ENCODE measurements at regions not wholly inside any gene's neighbourhood (a gene's known extent, or its start where the extent isn't known, plus 50 kb on each side); places are given as distances from the start of the nearest gene placed in this dataset.
"Not testable (repeated sequence)": the region's sequence is repeated elsewhere in the genome, so short reads cannot be mapped to it uniquely, and the experiment has no call there.

DNA sequence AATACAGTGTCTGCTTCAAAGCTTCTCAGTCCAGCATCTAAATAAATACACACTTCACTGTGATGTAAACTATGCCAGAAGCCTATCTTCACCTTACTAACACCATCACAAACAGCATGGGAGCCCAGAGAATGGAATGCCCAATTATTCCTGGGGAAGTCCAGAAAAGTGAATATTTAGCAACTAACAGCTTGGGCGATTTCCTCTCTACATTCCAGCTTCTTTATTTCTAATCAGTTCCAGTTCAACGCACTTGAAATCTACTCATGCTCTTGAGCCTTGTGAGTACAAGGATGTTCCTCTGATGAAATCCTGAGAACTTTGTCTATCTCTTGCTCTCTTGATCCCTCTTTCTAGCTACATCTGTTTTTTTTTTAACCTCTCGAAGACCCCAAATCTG lies 100.4 kb upstream of the C9orf72 start:
- no peak for DNase-seq

DNA sequence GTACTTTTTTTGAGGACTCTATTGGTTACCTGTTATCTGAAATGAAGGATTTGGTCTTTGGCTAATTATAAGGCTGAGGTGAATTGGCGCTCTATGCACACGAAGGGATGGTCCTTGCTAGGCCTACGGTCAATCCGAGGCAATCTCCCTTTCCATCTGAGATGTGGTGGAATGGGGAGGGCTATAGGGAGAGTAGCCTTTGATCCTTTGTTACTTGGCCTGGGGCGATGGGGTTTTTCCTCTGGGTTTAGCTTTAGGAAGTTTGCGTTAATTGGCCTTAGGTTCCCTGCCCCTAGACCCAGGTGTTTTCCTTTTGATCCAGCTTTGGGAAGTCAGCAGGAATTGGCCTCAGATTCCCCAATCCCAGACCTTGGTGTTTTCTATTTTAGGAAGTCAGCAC lies 102.1 kb upstream of the C9orf72 start:
- no peak for DNase-seq

DNA sequence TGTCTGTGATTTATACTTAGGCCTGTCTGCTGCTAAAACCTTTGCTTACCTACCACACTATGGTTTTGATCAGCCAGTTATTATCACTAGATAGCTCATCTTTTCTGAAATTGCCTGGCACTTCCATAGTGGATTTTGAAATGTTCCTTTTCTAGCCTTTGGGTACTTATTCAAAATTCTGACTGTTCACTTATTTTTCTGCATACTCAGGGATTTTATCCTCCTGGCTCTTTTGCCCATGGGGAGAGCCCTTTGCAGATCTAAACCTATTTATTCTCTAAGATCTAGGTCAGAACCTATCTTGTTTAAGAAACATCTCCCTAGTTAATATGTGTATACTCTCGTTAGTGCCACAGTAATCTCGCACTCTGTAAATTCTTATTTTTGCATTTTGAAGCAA lies 103.5 kb upstream of the C9orf72 start:
- DNase-seq = no peak

DNA sequence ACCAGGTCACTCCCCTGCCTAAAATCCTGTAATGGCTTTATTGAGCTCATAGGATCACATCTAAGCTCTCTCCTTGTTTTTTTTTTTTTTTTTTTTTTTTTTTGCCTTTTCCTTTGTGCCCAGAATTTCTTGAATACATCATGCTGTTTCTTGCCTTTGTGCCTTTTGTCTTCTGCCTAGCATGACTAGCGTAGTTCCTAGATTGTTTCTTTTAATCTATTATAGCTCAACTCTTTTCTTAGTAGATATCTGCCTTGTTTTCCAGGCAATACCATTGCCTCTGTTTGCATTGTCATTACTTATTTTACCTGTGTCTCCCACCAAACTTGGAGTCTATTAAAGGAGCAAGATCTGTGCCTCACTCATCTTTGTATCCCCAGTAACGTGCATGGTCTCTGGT lies 106.1 kb upstream of the C9orf72 start:
- DNase-seq = no peak

DNA sequence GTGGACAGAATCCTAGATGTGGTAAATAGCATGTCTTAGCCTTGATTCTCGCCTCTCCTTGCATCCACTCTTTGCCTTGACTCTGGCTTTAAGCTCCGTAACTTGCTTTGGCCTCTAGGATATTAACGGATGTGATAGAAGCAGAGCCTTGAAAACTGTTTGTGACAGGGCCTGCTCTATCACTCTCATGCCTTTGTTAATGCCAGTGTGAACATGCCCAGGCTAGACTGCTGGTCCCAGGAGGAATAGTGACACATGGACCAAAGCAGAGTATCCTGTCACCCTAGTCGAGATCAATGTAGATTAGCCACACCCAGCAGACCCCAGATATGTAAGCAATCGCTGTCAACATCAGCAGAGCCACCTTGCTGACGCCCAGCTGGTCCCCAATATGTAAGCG lies 109.9 kb upstream of the C9orf72 start:
- DNase-seq = no peak

DNA sequence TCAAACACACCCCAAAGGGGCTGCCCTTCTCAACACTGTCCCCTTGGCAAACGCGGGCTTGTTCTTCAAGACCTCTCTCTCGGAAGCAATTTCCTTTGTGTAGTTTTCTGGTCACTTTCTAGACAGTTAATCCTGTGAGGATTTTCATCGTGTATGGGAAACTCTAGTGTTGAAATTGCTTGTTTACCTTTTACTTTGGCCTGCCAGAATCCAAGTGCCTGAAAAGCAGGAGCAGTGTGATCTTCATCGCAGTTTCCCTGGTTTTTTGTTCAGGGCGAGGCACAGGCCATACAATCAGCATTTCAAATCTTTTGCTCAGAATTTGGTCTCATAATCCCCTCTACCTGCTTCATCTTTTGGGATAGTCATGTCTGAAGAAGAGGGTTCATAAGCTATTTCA lies 115.7 kb upstream of the C9orf72 start:
- no peak for DNase-seq

DNA sequence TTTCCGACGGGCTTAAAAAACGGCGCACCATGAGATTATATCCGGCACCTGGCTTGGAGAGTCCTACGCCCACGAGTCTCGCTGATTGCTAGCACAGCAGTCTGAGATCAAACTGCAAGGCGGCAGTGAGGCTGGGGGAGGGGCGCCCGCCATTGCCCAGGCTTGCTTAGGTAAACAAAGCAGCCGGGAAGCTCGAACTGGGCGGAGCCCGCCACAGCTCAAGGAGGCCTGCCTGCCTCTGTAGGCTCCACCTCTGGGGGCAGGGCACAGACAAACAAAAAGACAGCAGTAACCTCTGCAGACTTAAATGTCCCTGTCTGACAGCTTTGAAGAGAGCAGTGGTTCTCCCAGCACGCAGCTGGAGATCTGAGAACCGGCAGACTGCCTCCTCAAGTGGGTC lies 117.5 kb upstream of the C9orf72 start:
- DNase-seq = not testable (repeated sequence)

DNA sequence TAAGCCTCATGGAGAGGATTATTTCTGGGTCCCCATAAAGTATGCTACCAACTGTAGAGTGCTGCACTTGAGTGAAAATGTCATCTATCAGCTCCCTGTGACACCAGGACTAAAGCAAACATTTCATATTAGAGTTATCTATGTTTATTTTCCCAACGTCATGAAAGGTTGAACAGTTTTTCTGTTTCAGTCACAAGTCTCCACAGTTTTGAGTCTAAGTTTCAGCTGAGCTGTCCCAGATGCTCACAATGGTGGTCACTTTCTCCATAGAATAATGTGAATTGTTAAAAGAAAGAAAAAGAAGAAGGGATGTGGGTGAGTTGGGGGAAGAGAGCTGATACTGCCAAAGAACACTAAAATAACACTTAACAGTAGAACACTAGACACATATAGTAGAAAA lies 126.3 kb upstream of the C9orf72 start:
- no peak for DNase-seq

DNA sequence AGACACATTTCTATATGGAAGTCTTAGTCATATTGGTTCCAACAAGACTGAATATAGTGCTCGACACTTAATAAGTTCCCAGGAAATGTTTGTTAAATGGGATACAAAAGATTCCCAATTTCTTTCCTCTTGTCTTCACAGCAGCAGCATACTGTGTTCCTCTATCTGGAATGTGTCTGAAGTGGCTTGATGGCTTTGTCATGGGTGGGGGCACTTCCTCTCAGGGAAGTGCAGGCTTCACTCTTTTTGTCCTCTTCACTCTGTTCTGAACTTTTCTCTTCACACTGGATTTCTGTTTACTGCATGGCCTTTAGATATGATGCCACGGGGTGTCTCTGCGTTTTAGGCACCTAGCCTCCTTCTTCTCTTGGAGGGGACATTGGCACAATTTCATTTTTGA lies 127.7 kb upstream of the C9orf72 start:
- no peak for DNase-seq

DNA sequence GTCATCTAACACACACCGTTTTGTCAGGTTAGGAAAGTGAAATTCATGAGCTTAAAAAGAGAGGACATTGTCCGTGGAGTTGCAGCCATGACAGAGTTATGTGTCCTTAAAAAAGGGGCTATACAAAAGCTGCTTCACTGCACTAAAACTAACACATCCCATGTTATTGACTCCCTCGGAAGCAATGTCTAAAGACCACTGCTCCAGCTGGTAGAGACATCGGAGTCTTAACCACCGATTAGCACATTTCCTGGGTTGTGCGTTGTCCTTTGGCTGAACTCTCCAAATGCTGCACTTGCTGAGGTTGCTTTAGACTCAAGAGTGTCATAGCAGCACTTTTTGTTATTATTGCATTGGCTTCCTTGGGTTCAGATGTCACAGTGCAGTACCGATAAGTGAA lies 128.3 kb upstream of the C9orf72 start:
- DNase-seq = no peak

DNA sequence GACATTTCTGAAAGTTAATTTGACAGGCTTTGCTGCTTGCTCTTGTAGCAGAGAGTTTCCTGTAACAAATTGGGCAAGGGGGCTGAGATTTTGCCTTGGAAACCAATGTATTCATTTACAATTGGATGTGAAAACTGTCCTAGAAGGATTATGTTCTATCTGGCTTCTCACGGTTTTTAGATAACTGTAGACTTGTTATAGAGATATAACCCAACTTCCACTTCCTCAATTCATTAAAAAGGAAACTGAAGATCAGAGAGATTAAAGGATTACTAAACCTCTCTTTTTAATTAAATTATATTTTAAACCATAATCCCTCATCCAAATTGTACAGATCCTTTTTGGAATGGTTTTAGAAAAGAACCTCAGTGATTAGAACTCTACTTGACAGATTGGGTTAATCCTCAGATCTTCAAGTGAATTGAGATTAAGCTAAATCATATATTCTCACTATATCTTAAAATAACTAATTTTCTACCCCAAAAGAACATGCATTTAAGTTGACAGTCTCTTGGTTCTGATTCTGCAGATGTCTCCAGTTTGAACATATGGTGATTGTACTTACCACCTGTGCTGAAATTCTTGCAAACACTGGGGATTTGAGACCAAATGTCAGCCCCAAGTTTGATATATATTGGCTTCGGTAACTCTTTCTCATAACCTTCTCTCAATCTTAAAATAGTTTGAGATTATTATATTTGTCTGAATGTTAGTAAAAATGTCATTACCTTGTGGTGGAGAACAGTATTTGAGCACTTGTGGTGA lies 130.1 kb upstream of the C9orf72 start:
- DNase-seq = no peak

DNA sequence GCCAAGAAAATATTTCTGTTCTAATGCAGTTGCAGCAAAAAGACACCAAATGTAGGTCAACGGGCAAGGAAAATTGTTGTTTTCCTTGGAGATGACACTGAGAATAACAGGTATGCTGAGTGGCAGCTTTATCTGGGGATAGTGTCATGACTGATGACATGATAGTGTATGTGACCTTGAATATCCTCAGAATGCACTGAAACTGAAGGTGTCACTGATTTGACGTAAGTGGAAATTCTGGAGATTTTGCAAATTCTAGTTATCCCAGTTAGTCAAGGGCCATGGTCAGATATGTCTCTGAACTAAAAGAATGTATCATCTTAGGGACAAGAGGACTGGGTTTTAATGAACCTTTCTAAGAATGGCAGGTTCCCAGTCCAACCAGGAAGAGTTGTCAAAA lies 138.0 kb upstream of the C9orf72 start:
- no peak for DNase-seq

DNA sequence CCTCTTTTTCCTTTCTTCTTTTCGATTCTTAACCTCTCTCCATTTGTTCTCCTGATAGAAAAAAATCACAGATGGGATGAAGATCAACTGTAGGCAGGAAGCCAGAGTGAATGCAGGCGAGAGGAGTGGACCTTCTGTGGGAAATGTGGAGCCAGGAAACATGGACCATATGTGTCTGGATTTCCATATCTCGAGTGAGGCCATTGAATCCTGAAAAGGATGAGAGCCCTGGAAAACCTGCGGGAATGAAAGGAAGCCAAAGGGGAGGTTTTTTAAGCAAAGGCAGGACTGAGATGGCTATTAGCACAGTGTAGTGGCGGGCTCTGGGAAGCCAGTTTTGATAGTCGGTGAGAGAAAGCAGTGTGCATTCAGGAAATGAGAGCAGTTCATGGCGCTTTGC lies 139.5 kb upstream of the C9orf72 start:
- peak; percentile 83 for DNase-seq

DNA sequence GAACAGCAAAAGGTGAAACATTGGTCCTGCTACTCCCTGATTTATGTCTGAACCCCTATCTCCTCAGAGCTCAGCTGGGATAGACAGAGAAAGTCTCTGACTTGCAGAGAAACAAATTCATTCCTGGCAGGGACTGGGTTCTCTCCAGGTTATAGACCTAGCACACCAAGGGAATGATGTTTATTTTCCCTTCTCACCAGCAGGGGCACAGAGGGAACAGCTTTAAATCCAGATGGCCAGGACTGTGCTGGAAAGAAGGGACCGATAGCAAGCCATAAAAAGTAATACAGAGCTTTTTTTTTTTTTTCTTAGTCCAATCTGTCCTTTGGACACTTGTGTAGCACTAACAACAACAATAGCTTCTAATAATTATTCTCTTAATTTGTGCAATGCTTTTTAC lies 141.1 kb upstream of the C9orf72 start:
- peak; percentile 62 for DNase-seq

DNA sequence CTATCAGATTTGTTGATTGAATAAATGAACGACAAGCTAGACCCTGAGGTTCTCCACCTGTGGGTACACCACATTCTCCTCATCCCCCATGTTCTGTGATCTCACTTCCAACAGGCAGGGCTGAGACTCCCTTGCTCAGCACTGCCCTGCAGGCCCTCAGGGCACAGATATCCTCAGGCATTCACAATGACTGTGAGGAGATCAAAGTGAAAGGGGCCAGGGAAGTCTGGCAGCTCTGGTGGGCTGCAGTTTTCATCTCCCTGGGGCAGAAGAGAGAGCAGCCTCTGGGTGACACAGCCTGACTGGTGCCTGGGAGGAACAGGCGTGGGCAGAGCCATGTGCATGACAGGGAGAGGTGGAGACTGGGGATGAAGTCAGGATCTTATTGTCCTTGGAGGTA lies 142.4 kb upstream of the C9orf72 start:
- DNase-seq = no peak

DNA sequence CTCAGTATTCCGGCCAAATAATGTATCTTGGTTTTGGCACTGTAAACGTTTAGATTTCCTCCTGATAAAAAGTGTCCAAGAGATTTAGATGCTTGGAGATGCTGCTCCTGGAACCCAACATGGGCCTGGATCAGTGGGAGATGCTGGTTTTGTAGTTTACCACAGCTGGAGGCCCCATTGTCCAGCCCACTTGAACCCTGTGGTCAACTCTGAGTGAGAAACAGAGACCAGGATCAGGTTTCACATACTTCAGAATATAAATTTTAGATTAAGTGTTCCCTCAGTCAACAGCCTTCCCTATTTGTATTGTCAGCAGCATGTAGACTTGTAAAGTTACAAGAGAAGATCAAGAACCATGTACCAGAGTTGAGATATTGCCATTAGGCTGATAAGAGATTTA lies 144.7 kb upstream of the C9orf72 start:
- no peak for DNase-seq

DNA sequence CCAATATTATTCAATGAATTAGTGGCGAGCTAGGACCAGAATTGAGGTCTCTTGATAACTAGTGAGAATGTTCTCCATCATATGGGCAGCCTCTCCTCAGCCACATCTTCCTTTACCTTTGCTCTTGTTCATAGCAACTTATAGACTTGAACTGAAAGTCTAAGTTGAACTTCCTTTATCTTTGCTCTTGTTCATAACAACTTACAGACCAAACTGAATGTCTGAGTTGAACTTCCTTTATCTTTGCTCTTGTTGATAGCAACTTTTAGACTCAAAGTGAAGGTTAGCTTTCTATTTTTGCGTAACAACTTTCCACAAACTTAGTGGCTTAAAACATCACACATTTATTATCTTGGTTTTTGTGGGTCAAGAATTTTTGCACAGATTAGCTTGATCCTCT lies 146.4 kb upstream of the C9orf72 start:
- no peak for DNase-seq

DNA sequence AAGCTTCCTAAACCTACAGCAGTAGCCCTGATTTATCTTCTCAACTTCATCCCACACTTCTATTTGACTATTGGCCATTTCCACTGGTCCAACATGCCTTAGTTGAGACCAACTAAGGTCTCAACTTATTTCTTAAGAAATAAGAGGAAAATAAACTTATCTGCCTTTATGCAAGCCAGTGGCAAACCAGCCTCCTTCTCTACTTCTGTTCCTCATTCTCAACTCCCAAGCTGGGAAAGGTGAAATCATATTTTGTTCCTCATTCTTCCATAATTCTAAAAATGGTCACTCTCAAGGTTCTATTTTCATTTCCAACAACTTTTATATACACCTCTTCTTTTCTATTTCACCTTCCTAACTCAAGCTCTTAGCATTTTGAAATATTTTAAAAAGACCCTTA lies 149.6 kb upstream of the C9orf72 start:
- DNase-seq = no peak

DNA sequence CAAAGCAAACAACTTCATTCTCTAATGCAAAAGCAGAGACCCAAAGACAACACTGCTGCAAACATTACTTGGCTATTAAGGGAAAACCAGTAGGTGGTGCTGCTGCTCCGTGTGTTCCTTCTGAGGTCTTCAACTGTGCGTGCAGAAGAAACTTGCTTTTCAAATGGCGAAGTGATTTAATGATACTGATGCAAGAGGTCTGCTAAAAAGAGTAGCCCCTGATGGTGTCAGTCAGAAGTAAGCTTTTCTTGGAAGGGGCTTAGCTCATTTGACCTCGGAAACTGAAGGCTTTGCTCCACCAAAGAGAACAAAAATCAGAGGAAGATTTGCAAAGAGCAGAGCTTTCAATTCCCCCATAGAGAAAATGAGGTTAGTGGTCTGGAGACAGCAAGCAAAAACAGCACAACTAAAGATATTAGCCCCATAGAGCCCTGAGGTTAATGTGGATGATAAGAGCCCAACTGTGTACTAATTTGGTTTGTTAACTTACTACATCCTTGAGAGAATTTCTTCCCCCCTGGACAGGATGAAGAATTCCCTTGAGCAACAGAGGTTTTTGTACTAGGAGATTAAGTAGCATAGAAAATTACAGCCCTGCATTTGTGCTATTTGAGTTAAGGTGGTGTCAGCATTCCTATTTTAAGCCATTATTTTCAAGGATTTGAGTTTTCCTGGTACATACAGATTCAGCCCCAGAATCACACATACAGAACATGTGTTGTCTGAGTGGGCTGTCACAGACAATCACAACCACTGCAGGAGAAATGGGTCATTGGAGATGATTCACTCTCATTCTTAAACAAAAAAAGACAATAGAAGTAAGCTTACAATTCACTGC lies 153.2 kb upstream of the C9orf72 start:
- DNase-seq = peak; percentile 64

DNA sequence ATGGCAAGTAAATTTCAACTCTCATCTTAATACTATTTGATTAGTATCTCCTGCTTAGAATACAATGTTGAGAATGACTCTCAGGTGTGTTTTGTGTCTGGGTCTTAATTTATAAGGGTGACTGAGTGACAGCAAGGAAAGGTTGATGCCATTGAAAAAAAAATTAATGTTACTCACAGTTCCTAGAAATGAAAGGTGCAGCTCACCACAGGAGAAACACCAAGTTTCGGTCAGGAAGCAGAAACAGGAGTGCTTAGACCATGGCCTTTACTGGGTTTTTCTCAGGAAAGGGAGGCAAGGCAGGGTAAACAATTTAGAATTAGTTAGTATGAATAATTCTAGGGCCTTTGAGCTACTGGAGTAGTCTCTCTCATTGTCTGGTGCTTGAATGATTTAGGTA lies 159.2 kb upstream of the C9orf72 start:
- DNase-seq = no peak

DNA sequence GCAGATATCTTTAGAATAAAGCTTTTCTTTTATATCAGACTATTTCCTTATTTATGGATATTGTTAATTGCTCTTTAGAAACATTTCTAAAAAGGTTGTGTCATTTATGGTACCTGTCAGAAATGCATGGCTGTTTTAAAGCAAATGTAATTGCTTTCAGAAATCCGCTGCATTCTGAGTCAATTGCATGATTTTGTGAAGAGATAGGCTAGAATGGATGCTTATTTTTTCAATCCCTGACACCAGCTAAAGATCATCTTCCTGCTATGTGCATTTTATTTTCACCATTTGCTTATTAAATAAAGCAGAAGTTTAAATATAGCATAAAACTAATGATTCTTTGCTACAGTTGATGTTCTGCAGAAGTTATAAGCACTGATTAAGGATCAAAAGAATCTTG lies 170.2 kb upstream of the C9orf72 start:
- no peak for DNase-seq

DNA sequence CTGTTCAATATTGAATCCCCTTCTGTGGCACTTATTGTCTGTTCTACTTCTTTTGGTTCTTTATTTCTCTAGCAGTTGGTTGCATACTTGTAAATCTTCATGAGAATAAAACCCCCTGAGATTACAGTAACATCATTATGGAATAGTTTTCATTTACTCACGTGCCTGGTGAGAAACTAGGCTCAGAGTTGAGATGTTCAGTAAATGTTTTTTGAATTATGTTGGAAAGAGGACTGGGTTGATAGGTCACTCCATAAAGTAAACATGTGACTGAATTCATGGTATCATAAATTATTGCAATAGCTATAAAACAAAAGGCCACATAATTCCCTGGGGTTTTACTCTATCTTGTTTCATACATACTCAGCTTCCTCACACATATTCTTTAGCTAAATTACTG lies 174.2 kb upstream of the C9orf72 start:
- DNase-seq = no peak

DNA sequence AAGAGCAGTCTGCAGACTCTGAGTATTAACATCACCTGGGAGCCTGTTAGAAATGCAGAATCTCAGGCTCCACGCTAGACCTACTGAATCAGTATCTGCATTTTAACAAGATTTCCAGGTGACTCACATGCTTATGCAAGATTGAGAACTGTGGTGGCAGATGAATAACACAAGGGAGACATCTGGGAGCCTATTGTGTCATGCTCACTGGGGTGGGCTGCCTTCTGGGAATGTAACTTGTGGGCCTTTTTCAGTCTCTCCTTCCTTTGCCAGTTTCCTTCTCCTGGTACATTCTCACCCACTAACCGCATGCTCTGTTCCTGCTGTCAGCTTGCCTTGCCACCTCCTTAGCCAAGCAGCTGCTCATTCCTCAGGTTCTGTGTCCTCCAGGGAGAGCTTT lies 176.6 kb upstream of the C9orf72 start:
- no peak for DNase-seq

DNA sequence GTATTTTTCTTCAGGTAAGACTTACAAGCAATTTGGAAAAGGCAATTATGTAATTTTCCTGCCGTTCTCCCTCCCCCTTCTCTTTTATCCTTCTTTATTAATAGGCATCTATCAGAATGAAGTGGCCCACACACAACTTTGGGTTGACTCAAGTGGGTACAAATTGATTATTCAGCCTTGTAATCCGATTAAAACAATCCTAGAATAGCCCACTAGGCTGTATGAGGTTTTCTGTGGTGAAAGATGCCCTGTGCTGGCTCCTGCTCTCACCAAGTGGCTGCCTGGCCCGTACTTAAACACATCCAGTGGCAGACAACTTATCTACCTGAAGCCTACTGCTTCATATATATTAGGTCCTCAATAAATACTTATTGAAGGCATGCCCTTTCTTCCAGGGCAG lies 177.3 kb upstream of the C9orf72 start:
- no peak for DNase-seq

DNA sequence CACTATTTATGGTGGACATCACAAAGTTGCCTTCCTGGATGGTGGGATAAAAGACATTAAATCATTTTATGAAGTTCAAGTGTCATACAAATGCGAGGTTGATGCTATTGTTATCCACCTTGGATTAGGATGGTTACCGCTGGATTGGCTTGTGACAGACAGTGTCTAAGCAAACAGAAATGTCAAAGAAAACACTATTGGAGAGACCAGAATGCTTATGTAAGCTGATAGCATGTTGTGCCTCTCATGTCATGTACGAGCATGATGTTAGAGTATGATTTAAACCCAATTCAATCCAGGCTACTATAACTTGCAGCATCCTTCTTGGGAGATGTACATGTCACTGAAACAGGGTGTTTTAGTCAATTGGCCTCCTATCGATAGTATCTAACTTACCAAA lies 178.8 kb upstream of the C9orf72 start:
- no peak for DNase-seq

All from NCI-H446 treated with DMSO at 0.1 percent for 48 hours (cell line).